NCI-H345 treated with DMSO at 0.1 percent for 48 hours (cell line): ENCODE measurements at regions not wholly inside any gene's neighbourhood (a gene's known extent, or its start where the extent isn't known, plus 50 kb on each side); places are given as distances from the start of the nearest gene placed in this dataset.
"Not testable (repeated sequence)": the region's sequence is repeated elsewhere in the genome, so short reads cannot be mapped to it uniquely, and the experiment has no call there.

Source experiments
- DNase-seq: peaks from one replicate; lab custom pipeline; 2025; ENCODE audit not compliant: unreplicated experiment; lab: John Stamatoyannopoulos, UW

GRCh38 chr6:164097551-164098398, 683.3 kb downstream of the QKI start:
- DNase-seq: no peak

GRCh38 chr6:164097056-164097455, 682.5 kb downstream of the QKI start:
- no peak for DNase-seq

GRCh38 chr6:164095056-164095455, 680.5 kb downstream of the QKI start:
- DNase-seq: no peak

DNA sequence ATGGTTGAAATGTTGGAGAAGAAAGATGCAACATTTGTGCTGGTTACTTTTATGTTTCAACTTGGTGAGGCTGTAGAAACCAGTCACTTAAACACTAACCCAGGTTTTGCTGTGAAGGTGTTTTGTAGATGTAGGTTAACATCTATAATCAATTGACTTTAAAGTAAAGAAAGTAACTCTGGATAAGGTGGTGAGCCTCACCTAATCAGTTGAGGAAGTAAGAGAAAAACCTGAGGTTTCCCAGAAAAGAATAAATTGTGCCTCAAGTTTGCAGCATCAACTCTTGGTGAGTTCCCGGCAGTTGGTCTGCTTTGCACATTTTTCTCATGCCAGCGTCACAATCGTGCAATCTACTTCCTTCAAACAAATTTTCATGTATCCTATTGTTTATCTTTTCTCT, 673.4 kb downstream of the QKI start:
- no peak for DNase-seq

DNA sequence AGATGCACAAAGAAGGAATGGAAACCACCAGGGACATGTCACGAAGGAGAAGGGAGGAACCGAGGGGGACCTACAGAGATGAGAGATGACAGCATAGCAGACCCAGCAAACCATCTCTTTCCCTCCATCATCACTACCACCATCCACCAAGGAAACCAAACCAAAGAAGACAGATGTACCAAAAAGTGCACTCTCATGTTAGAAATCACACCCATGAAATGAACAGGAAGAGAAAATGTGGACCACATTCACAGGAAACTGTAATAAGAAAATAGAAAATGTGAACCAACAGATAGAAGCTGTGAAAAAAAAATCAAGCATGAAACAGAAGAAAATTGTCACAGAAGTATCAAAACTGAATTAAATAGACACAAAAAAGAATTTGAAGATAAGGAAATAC, 672.7 kb downstream of the QKI start:
- no peak for DNase-seq

GRCh38 chr6:164086076-164086887, 671.8 kb downstream of the QKI start:
- DNase-seq: no peak

DNA sequence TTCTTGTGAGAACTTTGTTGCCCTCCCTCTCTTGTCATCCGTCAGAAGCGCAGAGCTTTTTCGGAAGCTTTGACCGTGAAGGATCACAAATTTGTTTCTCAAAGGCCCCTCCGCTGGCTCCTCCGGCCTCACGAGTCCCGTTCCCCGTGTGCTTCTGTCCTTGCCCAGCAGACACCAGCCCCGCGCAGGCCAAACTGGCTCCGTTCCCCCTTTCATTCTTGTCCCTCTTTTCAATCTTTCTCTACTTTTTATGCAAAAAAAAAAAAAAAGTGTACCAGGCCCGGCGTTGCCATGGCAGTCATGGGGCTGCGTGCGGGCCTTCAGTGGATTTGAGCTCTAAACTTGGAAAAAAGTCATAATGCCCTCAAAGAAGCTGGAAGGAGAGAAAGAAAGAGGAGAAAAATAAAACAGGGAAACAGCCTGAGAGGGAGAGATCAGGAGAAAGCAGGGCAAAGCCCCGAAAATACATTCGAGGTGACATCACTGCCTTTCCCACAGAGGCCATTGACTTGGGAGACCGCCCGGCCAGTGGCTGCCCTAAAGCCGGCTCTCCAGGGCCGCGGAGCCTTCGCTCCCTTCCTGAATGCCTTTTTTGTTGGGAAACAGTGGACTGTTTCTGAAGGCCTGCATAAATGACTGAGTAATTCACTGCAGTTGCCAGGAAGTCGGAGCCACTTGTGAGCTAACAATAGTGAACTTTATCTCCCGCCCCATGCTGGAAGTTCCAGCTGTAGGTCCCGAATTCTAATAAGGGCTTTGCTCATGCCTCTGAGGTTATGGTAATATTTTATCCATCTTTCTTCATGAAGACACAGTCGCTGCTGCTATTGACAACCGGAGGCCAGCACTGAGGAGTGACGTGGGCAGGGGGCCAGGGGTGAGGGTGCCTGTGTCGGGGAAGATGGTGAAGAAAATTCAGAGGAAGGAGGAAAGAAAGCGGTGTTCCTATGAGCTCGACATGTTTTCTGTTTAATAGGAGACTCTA, 670.9 kb downstream of the QKI start:
- no peak for DNase-seq

DNA sequence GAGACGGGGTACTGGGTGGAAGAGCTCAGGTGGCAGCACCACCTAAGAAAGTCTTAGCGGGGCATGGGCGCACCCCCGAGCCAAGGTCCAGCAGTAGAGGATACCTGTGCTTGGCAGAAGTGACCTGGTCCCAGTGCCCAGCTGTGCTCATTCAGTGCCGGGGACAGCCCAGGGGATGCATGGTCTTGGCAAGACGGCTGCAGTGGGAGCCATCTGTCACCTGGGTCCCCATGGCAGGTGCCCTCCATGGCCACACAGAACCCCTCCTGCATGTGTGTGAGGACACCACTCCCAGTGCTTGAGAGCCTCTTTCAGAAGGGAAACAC, 664.7 kb downstream of the QKI start:
- no peak for DNase-seq

- no peak for DNase-seq
These were observed 664.2 kb downstream of the QKI start for GRCh38 chr6:164078532-164079274.

GRCh38 chr6:164076818-164077532, 662.5 kb downstream of the QKI start:
- DNase-seq: not testable (repeated sequence)

DNA sequence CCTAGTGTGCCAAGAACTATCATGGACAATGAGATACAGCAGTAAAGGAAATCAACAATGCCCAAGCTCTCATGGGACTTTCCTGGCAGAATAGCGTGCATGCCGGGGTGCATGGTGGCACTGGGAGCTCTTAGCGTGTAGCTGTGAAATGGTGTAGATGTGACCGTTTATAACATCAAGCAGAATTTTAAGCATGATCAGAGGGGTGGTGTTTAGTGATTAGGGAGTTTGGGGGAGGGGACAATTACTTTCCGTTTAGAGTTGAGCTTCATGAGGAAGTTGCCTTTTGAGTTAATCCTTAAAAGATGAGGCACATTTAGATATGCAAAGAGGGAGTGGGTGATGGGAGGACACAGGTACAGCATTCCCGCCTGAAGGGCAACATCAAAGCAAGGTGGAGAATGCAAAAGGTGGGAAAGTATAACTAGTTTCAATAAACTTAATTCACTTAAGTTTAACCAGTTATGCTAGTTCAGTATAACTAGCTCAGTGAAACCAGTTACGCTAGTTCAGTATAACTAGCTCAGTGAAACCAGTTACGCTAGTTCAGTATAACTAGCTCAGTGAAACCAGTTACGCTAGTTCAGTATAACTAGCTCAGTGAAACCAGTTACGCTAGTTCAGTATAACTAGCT, 661.6 kb downstream of the QKI start:
- no peak for DNase-seq

GRCh38 chr6:164072240-164072666, 657.7 kb downstream of the QKI start:
- no peak for DNase-seq

DNA sequence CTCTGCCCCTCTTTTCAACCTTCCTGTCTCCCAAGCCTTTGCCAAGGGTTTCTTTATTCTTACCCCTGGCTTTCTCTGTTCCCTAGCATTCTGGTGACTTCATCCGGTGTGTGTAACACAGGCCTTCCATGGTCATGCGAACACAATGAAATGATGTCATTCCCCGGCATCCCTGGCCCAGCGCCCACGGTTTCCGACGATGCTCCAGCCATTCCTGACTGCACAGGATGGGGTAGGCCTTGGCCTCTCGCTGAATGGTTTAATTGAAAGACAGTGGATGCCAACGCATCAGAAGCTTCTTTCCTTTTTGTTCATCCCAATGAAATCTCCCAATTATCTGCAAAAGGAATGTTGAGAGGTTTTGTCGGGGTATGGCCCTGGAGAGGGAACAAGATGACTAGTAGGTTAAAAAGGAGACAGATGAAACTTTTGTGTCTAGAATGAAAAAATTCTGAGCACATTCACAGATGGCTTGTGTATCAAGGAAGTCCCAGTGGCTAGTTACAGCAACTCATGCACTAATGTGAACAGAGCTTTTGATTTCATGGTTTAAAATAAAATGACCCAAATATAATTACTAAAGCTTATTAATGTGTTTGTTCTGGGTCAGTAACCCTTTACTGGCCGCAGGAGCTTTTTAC, 655.0 kb downstream of the QKI start:
- no peak for DNase-seq

GRCh38 chr6:164068527-164068926, 654.0 kb downstream of the QKI start:
- no peak for DNase-seq

DNA sequence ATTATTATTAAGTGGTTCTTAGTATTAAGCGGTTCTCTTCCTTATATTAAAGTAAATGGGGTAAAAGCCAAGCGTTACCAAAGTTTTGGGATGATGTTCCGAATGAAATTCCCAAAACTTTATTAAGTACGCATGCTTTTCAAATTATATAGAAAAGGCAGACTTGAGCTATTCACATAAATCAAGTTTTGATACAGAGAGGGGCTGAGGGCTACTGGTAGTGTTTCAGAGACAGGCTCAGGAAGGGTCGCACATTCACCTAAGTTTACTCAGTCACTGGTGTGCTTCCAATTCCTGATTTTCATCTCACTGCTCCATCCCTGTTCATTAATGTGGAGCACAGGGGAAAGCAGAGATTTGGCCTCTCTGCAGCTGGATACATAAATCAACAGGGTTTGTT, 652.2 kb downstream of the QKI start:
- no peak for DNase-seq

GRCh38 chr6:164066335-164066734, 651.8 kb downstream of the QKI start:
- no peak for DNase-seq

DNA sequence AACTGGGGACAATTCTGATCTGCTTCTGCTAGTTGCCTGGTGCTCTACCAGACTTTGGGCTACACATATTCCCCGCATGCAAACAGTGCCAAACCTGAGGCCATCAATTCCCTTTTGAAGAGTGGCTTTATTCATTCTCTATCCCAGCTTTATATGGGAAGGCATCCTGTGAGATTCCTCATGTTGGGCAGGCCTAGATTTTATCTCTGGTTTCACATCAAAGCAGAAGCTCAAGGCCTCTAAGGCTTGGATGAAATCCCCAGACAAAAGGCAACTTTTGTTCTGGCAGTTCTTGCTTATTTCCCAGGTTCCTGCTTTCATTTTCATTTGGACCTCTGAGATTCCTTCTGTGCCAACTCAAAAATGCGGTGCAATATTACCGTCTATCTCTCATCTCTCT, 648.8 kb downstream of the QKI start:
- DNase-seq: no peak

DNA sequence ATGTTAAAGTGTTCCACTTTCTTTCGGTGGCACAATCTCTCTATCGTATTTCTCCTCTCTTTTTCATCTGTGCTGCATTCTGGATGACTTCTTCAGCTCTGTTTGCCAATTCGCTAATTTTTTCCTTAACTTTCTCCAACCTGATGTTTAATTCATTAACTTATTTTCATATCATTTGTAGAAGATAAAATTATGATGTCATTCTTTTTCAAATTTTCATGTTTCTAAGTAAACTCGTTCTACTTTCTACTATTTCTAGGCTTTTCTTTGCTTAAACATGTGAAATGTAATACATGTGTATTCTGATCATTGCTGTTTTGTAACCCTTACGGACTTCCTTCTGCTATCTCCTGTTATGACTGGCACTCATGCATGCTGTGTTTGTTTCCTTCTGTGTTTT, 648.4 kb downstream of the QKI start:
- DNase-seq: no peak

GRCh38 chr6:164057876-164058275, 643.4 kb downstream of the QKI start:
- no peak for DNase-seq
